HT-29 (cell line): ENCODE measurements at regions not wholly inside any gene's neighbourhood (a gene's known extent, or its start where the extent isn't known, plus 50 kb on each side); places are given as distances from the start of the nearest gene placed in this dataset.
"Not testable (repeated sequence)": the region's sequence is repeated elsewhere in the genome, so short reads cannot be mapped to it uniquely, and the experiment has no call there.

Source experiments
- DNase-seq: peaks from one replicate; pipeline ENCODE4 v3.0.0-alpha.2; 2015; ENCODE audit warnings: low spot score

DNA sequence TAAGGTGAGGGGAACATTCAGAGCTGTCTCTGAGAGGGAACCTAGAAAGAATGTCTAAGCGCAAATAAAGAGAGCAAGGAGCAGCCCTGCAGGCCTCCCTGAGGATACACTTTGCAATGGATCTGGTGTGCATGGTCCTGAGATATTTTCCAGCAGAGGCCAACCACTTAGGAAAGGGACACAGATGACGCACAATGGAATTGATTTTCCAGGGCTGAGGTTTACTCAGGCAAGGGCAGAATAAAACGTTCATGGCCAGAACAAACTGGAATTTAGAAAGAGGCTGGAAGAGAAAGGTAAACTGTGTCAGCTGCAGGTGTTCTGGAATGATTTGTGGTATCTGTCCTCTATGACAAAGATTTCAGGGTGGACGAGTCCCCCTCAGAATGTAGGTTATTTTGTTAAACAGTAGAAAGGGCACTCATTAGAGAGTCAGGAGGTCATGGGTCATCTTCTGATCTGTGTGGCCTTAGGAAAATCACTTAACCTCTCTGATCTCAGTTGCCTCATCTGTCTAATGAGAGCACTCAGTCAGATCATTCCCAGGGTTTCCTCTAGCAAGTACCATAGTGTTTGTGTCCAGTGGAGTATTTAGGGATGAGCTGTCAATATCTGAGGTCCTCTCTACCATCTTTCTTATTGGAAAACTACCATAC is 61.8 kb upstream of the PGBD5 start:
- DNase-seq = no peak

DNA sequence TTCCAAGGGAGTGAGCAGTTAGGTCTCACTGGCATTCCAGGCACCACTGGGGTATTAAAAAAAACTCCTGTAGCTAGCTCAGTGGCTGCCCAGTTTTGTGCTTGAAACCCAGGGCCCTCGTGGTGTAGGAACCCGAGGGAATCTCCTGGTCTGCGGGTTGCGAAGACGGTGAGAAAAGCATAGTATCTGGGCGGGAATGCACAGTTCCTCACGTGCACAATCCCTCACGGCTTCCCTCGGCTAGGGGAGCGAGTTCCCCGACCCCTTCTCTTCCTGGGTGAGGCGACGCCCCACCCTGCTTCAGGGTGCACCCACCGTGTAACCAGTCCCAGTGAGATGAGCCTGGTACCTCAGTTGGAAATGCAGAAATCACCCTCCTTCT is 50.5 kb upstream of the PGBD5 start:
- no peak for DNase-seq

DNA sequence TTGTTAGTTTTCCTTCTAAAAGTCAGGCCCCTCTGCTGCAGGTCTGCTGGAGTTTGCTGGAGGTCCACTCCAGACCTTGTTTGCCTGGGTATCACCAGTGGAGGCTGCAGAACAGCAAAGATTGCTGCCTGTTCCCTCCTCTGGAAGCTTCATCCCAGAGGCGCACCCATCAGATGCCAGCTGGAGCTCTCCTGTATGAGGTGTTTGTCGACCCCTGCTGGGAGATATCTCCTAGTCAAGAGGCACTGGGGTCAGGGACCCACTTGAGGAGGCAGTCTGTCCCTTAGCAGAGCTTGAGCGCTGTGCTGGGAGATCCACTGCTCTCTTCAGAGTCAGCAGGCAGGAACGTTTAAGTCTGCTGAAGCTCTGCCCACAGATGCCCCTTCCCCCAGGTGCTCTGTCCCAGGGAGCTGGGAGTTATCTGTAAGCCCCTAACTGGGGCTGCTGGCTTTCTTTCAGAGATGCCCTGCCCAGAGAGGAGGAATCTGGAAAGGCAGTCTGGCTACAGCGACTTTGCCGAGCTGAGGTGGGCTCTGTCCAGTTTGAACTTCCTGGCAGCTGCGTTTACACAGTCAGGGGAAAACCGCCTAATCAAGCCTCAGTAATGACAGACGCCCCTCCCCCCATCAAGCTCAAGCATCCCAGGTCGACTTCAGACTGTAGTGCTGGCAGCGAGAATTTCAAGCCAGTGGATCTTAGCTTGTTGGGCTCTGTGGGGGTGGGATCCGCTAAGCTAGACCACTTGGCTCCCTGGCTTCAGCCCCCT is 49.9 kb upstream of the PGBD5 start:
- not testable (repeated sequence) for DNase-seq
